ENCODE measurements at regions not wholly inside any gene's neighbourhood (a gene's known extent, or its start where the extent isn't known, plus 50 kb on each side); places are given as distances from the start of the nearest gene placed in this dataset.

DNA sequence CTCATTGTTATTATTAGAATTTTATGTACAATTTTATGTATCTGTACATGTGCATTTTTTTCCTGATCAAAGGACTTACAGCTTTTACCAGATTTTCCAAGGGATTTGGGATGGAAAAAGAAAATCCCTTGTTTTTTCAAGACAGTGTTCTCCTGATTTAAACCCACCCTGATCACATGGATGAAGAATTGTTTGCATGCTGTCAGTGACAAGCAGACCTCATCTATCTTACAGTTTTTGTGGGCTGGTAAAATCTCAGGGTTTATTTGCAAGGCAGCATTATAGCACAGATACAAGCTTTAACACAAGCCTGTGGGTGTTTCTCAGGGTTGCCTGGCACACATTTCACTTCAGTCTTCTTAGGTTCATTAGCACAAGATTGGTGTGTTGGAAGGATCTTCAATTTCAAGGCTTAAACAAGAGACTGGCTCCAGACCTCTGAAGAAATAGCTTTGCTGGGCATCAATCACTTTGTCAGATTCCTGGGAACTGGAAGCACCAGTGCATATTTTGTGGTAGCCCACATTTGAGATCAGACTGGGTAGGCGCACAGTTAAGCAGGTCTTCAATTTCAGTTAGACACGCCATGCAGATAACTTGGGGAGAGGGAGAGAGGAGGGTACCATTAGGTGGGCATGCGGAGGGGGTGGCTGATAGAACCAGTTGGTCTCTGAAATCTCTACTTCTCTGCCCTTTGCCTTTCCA is 118.0 kb downstream of the TBX5 start:
- no peaks in the 10 kb centered on the region for H3K9me3 ChIP-seq (ENCODE audit: low read length)
- TF ChIP-seq, protein P1, sequence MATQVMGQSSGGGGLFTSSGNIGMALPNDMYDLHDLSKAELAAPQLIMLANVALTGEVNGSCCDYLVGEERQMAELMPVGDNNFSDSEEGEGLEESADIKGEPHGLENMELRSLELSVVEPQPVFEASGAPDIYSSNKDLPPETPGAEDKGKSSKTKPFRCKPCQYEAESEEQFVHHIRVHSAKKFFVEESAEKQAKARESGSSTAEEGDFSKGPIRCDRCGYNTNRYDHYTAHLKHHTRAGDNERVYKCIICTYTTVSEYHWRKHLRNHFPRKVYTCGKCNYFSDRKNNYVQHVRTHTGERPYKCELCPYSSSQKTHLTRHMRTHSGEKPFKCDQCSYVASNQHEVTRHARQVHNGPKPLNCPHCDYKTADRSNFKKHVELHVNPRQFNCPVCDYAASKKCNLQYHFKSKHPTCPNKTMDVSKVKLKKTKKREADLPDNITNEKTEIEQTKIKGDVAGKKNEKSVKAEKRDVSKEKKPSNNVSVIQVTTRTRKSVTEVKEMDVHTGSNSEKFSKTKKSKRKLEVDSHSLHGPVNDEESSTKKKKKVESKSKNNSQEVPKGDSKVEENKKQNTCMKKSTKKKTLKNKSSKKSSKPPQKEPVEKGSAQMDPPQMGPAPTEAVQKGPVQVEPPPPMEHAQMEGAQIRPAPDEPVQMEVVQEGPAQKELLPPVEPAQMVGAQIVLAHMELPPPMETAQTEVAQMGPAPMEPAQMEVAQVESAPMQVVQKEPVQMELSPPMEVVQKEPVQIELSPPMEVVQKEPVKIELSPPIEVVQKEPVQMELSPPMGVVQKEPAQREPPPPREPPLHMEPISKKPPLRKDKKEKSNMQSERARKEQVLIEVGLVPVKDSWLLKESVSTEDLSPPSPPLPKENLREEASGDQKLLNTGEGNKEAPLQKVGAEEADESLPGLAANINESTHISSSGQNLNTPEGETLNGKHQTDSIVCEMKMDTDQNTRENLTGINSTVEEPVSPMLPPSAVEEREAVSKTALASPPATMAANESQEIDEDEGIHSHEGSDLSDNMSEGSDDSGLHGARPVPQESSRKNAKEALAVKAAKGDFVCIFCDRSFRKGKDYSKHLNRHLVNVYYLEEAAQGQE (IDR thresholded peaks at IDR 0.05; ENCODE audit: borderline replicate concordance), result no peak
- TF ChIP-seq MXI1 (conservative IDR thresholded peaks at IDR 0.05; ENCODE audit: poor library complexity, severe bottlenecking), result no peak
- no peak for TF ChIP-seq RAD21 (conservative IDR thresholded peaks at IDR 0.05)
- TF ChIP-seq EP300 (conservative IDR thresholded peaks at IDR 0.05; ENCODE audit: poor library complexity, severe bottlenecking), result no peak
- no peak for TF ChIP-seq CTCF (IDR thresholded peaks at IDR 0.05; ENCODE audit: poor library complexity, severe bottlenecking)
- TF ChIP-seq EZH2 (IDR thresholded peaks at IDR 0.05; ENCODE audit: borderline replicate concordance, insufficient read depth, low read length, poor library complexity, severe bottlenecking), result no peak
- no peak for TF ChIP-seq TAF1 (IDR thresholded peaks at IDR 0.05; ENCODE audit: low read depth)
- TF ChIP-seq POLR2AphosphoS5 (IDR thresholded peaks at IDR 0.05), result no peak
- no peak for TF ChIP-seq SMC3 (conservative IDR thresholded peaks at IDR 0.05; ENCODE audit: poor library complexity)
- H3K36me3 ChIP-seq (ENCODE audit: insufficient read depth, low read length), result no peaks in the 10 kb centered on the region
- no peak overlapping the region for H3K4me3 ChIP-seq (ENCODE audit: low read length)
- H4K20me1 ChIP-seq (ENCODE audit: insufficient read depth), result no peaks in the 10 kb centered on the region
- H3F3A ChIP-seq (ENCODE audit: insufficient read depth, low read length, poor library complexity, severe bottlenecking), result no peaks in the 10 kb centered on the region
- no peaks in the 10 kb centered on the region for H3K27me3 ChIP-seq (ENCODE audit: insufficient read depth, low read depth, low read length)
- no peak overlapping the region for H3K27ac ChIP-seq (ENCODE audit: low read length)
- no peaks in the 10 kb centered on the region for H3K79me2 ChIP-seq (replicated peaks; ENCODE audit: insufficient read depth, low read length)
- H3K9ac ChIP-seq (ENCODE audit: low read length), result no peak overlapping the region
- H3K9me2 ChIP-seq (ENCODE audit: insufficient read depth, low read length), result no peaks in the 10 kb centered on the region
- H3K4me2 ChIP-seq (ENCODE audit: low read length), result no peak overlapping the region
- no peak overlapping the region for H2AFZ ChIP-seq (ENCODE audit: low read depth, low read length)

DNA sequence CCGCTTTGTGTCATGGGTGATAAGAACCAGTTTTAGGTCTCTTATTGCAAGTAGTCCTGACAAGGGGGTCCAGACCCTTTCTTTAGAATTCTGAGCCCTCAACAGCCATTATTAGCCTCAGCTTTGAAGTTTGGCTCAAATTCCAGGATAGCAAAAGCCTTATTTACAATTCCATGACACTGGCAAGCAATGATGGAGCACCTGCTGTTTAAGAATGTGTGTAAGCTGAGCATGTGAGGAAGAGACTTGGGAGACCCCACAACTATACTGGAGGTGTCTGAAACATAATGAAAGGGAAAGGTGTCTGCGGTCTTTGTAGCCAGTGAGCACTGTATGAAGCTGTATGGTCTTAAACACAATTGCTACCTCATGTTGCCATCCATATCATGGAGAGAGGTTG is 119.8 kb downstream of the TBX5 start:
- Histone ChIP-seq H3K9ac (ENCODE audit: low read length) (no peak overlapping the region), H3K9me3 (ENCODE audit: low read length) (no peaks in the 10 kb centered on the region), H4K20me1 (ENCODE audit: insufficient read depth) (no peaks in the 10 kb centered on the region), H2AFZ (ENCODE audit: low read depth, low read length) (no peak overlapping the region), H3K4me2 (ENCODE audit: low read length) (no peak overlapping the region), H3K27me3 (ENCODE audit: insufficient read depth, low read depth, low read length) (no peaks in the 10 kb centered on the region), H3K36me3 (ENCODE audit: insufficient read depth, low read length) (no peaks in the 10 kb centered on the region), H3K9me2 (ENCODE audit: insufficient read depth, low read length) (no peaks in the 10 kb centered on the region), H3K27ac (ENCODE audit: low read length) (no peak overlapping the region), H3K4me3 (ENCODE audit: low read length) (no peak overlapping the region), H3F3A (ENCODE audit: insufficient read depth, low read length, poor library complexity, severe bottlenecking) (no peaks in the 10 kb centered on the region), H3K79me2 (replicated peaks; ENCODE audit: insufficient read depth, low read length) (no peaks in the 10 kb centered on the region)
- TF ChIP-seq CTCF (IDR thresholded peaks at IDR 0.05; ENCODE audit: poor library complexity, severe bottlenecking) (no peak), SMC3 (conservative IDR thresholded peaks at IDR 0.05; ENCODE audit: poor library complexity) (no peak), RAD21 (conservative IDR thresholded peaks at IDR 0.05) (no peak), MXI1 (conservative IDR thresholded peaks at IDR 0.05; ENCODE audit: poor library complexity, severe bottlenecking) (no peak), POLR2AphosphoS5 (IDR thresholded peaks at IDR 0.05) (no peak), TAF1 (IDR thresholded peaks at IDR 0.05; ENCODE audit: low read depth) (no peak), EZH2 (IDR thresholded peaks at IDR 0.05; ENCODE audit: borderline replicate concordance, insufficient read depth, low read length, poor library complexity, severe bottlenecking) (no peak), EP300 (conservative IDR thresholded peaks at IDR 0.05; ENCODE audit: poor library complexity, severe bottlenecking) (no peak)
- TF ChIP-seq, protein P1 (IDR thresholded peaks at IDR 0.05; ENCODE audit: borderline replicate concordance), result no peak

All from neural cell (in vitro differentiated cells).